Breast epithelium (tissue), 3 donors: ENCODE measurements at regions not wholly inside any gene's neighbourhood (a gene's known extent, or its start where the extent isn't known, plus 50 kb on each side); places are given as distances from the start of the nearest gene placed in this dataset.

ENCODE experiments used
- CTCF ChIP-seq, 3 donors: fragments of 450-650 bp; IDR thresholded peaks; one replicate each; pipeline ENCODE4 v1.5.1; 2016 to 2017; ENCODE audit warnings: antibody characterized with exemption in 3 of 3, mild to moderate bottlenecking in 3 of 3, moderate library complexity in 3 of 3
- POLR2AphosphoS5 ChIP-seq, 3 donors: sonication (generic); formaldehyde crosslinking; IDR thresholded peaks; one replicate each; pipeline ENCODE4 v1.6.1; 2017; ENCODE audit warnings: antibody characterized with exemption in 3 of 3

DNA sequence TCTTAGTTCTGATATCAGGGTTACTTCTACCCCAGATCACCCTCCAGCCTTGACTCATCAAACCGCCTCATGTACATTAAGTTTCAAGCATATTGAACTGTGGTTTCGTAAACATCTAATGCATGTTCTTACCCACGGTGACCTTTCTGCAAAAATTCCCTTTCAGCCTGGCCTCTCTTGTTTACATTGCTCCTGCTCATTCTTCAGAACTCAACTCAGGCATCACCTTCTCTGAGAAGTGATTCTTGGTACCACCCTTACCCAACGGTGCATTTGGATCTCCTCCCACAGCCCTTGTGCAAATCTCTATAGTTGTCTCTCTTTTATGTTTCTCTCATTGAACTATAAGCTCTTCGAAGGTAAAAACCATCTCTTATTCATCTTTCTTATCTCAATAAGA lies 503.1 kb upstream of the PKDCC start:
- TF ChIP-seq CTCF (IDR thresholded peaks at IDR 0.05) (no peak), POLR2AphosphoS5 (IDR thresholded peaks at IDR 0.05) (no peak)
